ENCODE measurements at regions not wholly inside any gene's neighbourhood (a gene's known extent, or its start where the extent isn't known, plus 50 kb on each side); places are given as distances from the start of the nearest gene placed in this dataset.

DNA sequence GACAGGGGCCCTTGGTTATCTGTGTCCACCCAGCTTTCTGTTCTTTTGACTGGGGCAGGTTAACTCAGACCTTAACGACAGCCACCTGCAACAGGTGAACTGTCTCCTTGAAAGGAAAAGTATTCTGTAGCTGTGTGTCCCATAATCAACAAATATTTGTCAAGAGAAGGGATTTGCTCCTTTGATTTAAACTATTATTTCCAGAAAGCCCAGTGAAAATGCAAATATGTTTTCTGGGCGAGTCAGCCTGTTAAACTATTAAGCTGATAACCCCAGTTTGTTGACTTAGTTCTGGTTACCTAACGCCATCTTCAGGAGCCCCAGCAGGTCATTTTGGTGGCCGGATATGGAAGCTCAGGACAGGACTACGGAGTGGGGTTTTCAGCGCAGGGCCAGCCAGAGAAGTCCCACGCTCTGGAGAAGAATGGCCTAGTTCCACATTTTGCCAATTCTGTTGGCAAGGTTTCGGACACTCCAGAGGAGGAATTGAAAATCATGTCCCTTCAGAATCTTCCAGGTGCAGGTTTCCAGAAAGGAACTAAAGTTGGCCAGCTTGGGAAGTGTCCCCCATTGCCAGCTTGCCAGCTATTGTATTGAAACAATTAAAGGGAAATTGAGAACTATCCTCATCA lies 54.5 kb downstream of the ADRA2A start:
- in situ Hi-C loops (cut with HindIII; ENCODE audit: low sequenced_read_pairs): no loop called here

DNA sequence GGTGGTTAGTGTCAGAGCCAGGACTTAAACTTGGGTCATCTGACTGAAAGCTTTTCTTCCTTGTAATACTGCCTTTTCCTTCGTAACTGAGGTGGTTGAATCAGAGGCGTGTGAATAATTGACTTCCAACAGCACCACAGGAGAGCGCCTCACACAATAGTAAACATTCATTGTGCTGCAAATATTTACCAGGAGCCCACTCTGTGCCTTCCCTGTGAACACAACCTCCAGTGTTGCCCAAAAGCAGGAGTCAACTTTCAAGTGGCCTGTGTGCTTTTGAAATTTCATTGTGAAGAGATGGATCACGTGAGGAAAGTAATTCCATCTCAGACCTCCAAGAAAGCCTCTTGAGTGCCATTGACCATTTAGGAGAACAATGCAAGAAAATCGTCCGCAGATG lies 60.2 kb downstream of the ADRA2A start:
- in situ Hi-C loops (cut with HindIII; ENCODE audit: low sequenced_read_pairs): no loop called here

DNA sequence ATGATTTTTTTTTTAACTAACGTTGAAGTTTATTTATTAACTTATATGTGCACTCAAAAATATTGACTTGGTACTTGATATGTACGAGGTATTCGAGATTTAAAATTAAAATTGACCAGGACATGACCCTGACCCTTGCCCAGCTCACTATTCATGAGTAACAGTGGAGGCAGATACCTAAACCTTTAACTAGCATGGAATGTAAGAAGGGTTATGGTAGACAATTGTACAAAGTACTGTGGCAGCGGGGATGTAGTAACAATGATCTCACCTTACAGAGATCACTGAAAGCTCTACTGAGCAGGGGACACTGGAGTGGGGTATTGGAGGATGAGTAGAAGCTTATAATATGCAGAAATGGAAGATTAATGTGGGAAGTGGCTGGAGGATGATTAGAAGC lies 60.8 kb downstream of the ADRA2A start:
- in situ Hi-C loops (cut with HindIII; ENCODE audit: low sequenced_read_pairs): no loop called here

DNA sequence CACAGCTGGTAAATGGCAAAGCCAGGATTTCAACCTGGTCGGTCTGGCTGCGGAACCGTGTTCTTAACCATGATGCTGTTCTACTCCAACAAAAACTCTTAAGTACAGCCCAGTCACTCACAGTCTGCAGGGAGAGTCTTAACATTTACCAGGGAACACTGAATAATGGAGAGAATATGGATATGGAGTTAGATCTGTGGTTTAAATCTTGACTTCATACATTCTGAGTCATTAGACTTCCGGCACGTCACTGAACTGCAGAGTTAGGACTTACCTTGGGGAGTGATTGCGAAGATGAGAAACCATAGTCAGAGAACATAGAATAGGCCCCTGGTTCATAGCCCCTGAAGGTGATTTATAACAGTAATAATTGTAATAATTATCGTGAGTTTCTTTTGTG lies 61.7 kb downstream of the ADRA2A start:
- in situ Hi-C loops (cut with HindIII; ENCODE audit: low sequenced_read_pairs): no loop called here

GRCh38 chr10:111139567-111139966 lies 62.7 kb downstream of the ADRA2A start:
- in situ Hi-C loops (cut with HindIII; ENCODE audit: low sequenced_read_pairs): no loop called here

DNA sequence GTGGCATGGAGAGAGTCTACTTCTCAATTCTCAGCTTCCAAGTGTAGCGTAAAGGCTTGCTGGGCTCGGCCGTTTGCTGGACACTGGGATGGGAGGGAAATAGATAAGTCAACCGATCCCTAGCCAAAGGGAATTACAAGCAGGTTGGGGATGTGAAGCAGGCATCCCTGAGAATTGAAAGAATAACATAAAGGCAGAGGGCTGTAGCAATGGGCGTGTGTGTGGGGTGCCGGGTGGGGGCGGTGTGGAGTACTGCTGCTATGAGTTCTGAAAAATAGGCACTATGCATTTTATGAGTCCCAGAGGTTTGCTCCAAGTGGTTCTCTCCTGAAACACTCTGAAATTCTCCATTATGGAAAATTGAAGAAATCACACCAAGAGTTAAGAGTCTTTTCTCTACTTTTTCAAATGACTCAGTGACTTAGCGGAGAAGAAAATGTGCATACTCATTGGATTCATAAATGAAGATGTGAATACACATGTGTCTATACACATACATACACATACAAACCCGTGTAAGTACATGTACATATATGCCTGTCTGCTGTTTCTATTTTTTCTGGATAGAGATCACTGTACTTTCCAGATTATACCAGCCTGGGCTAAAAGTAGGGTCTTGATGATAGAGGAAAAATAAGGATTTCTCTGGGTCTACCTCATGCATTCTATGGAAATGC lies 65.4 kb downstream of the ADRA2A start:
- in situ Hi-C loops (cut with HindIII; ENCODE audit: low sequenced_read_pairs): no loop called here

DNA sequence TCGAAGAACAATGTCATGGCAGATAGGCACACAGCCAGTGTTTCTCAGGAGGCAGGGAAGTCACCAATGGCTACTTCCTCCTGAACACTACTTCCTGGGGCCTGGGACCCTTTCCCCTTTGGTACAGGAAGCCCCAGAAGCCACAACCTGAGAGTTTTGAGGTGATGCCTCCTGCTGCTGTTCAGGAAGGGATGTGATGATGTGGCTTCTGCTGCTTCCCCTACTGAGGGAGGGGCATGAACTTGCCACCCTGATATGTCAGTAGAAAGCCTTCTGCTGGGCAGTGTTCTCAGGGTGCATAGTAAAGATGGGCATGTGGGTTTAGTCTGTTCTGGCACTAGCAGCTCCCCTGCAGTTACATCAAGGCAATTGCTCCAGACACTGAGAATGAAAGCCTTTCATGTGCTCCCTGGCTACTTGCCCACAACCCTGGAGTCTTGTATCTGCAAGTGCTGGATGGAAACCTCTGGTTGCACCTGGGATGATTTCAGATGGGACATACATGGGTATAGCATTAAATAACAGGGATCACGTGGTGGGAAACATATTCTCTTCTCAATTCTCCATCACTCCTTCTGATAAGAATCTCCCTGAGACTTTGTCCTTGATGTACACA lies 69.3 kb downstream of the ADRA2A start:
- in situ Hi-C loops (cut with HindIII; ENCODE audit: low sequenced_read_pairs): no loop called here

DNA sequence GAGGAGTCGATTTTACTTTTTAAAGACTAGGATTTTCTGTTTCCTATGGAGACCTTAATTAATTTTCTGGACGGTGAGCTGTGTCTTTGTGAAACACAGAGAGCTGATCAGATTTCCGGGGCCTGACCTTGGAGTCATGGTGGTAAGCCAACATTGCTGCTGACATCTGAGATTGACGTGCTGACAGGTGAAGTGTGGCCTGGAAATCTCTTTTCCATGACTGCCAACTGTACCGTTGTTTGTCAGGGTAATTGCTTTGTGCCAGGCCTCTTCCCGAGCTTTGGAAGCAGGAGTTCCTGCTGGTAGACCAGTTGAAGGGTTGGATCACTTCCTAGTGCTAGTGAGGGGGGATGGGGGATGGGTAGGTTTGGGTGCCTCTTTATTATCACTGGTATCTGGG lies 71.2 kb downstream of the ADRA2A start:
- in situ Hi-C loops (cut with HindIII; ENCODE audit: low sequenced_read_pairs): no loop called here

DNA sequence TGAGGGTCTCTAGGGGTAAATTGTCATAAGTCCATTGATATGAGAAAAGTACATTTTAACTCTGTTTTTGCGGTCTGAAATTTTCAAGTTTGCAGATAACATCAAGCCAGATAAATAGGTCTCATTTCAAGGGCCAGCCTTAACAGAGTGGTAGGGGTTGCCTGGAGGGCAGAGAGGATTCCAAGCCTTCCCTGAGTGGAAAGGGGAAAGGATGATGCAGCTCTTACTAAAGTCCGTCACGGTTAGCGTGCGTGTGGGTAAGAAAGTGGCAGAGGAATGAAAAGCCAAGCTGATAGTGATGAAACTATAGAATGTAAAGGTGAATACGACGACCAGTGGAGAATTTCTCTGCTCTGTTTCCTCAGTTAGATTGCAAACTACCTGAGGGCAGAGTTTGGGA lies 71.6 kb downstream of the ADRA2A start:
- in situ Hi-C loops (cut with HindIII; ENCODE audit: low sequenced_read_pairs): no loop called here

DNA sequence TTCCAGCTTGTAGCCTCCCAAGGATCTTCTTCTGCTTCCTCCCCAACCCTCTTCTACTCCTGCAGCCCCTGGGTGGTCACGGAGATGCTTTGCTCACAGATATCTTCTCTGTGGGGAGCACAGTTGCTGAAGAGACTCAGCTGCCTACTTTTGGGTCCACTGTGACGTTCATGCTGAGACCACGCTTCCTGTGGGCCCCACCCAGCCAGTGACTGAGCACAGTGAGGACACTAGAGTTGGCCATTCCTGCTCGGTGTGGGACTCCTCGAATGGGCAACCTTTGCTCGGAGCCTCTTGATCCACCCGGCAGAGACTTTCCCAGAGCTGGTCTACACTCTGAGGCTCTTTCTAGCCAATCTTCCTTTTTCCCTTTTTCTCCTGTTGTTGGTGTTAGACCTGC lies 73.9 kb downstream of the ADRA2A start:
- in situ Hi-C loops (cut with HindIII; ENCODE audit: low sequenced_read_pairs): no loop called here

DNA sequence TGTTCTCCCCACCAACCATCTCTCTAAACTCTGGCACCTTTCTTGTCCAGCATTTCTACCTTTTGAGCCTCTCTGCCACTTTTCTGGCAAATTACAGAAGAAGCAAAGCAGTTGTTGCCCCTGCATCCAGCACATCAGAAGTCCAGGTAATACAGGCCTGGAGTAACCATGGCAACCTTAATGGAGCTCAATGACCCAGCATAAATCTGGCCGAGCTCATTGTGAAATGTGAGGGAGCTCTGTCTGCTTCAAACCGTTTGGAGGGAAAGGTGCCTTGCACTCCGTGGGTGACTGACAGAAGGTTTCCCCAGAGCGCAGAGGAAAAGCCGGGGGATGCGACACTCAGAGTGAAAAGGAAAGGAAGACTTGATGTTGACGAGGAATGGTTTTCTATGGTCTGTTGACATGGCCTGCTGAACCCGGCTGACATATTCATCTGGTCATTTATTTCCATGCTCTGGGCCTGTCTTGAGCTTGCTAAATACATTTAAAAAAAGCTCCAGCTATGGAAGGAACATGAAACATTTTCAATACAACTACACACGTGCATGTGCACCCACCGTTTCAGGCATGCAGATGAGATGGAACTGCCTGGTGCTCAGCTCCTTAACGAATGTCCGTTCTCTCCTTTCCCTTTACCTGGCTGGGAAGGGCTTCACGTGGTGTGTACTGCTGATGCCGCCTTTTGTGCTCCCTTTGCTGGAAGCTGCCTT lies 74.9 kb downstream of the ADRA2A start:
- in situ Hi-C loops (cut with HindIII; ENCODE audit: low sequenced_read_pairs): no loop called here

DNA sequence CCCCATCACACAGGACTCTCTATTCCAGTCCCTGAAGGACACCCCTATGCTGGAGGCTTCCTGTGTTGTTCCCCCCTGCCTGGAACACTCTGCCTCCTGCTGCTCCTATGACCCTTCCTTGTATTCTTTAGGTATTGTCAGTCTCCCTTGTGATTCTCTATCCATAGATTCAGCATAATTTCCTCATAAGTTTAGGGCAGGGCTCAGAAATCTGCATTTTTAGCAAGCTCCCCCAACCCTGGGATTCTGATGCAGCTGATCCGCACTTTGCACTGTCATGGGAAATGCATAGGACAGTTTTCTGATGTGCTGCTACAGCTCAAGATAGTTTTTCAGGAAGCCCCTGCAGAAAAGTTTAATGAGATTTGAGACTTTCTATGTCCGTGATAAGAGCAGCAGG lies 79.9 kb downstream of the ADRA2A start:
- in situ Hi-C loops (cut with HindIII; ENCODE audit: low sequenced_read_pairs): no loop called here

- in situ Hi-C loops (cut with HindIII; ENCODE audit: low sequenced_read_pairs): no loop called here
These were observed 81.8 kb downstream of the ADRA2A start for GRCh38 chr10:111158595-111158994.

DNA sequence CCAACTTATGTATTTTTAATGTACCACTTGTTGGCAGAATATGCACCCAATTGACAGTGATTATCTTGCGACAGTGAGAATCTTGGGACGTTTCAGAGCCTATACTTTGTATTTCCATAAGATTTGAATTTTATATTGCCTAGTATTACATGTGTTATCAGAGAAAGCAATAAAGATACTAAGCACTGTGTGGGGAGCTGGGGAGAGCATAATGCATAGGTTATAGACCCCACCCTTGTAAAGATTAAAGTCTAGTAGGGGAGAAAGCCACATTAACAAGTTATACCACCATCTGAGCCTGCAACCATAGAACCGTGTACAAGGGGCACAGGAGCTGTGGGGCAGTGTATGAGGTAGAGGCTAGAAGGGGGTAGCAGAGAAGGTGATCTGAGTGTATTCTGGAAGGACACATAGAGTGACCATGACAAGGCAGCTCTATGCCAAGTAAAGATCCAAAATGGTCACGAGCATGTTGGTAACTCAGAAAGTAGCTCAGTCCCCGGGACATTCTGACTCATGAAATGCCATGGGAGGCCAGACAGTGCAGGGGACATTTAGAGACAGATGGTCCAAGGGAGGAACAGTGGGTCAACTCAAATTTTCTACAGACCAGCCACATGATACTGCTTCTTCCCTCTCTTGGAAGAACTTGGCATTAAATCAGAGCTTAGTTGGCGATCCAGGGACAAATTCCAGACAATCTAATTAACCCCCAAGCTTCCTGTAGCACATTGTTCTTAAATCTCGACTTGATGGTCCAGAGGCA lies 84.5 kb downstream of the ADRA2A start:
- in situ Hi-C loops (cut with HindIII; ENCODE audit: low sequenced_read_pairs): no loop called here

DNA sequence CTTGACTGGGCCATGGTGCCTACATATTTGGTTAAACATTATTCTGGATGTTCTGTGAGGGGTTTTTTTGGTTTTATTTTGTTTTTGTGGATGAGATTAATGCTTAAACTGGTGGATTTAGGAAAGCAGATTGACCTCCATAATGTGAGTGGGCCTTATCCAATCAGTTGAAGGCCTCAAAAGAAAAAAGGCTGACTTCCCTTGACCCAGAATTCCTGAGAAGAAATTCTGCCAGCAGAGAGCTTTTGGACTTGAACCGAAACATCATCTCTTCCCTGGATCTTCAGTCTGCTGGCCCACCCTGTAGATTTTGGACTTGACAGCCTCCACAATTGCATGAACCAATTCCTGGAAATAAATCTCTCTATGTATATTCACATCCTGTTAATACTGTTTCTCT lies 94.4 kb downstream of the ADRA2A start:
- in situ Hi-C loops (cut with HindIII; ENCODE audit: low sequenced_read_pairs): no loop called here

DNA sequence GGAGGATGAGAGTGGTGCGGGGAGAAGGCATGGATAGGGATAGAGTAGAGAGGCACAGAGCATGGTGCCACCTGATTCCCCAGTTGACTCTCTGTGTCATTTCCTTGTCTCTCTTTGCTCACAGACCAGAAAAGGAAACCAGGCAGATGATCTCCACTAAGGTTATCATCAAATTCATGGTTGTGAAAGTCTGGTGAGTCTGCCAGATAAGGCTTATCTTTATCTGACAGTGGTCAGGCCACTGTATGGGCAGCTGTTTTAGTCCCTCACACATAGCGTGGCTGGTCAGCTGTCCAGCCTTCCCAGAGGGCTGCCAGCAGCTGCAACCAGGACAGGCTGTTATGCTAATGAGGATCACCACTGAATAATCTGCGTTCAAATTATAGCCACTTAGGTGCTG lies 99.0 kb downstream of the ADRA2A start:
- in situ Hi-C loops (cut with HindIII; ENCODE audit: low sequenced_read_pairs): no loop called here

DNA sequence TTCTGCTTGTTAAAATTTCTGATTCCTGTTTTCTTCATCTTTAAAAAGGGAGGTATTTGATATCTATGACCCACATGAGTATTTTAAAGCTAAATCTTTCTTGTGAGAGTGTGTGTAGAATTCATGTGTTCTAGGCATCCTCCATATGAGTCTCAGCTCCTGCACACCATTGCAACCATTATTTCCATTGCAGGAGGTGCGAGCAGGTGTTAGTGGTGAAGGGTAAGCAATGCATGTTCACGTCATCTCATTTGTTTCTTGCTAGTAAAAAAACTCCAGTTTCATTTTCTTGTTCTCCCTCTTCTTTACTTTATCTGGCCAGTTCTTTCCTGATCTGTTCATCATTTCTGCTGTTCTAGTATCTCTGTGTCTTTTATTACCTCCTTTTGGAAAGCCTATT lies 100.5 kb downstream of the ADRA2A start:
- in situ Hi-C loops (cut with HindIII; ENCODE audit: low sequenced_read_pairs): no loop called here

GRCh38 chr10:111179514-111179913 lies 102.7 kb downstream of the ADRA2A start:
- in situ Hi-C loops (cut with HindIII; ENCODE audit: low sequenced_read_pairs): no loop called here

GRCh38 chr10:111186358-111186757 lies 109.5 kb downstream of the ADRA2A start:
- in situ Hi-C loops (cut with HindIII; ENCODE audit: low sequenced_read_pairs): no loop called here

DNA sequence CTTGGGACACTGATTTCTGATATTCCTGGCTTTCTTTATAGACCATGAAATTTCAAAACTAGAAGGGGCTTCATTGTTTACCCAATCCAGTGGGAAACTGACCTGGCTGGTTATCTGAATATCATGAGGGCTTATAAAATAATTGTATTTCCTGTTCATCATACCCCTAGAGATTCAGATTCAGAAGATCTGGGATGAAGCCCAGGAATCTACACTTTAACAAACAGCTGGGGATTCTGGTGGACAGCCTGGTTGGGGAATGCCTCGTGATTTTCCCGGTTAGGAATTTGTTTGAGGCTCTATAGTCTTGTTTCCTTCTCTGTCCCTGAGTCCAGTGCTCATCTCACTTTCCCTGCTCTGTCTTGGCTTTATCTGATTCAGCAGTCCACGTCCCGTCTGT lies 110.3 kb downstream of the ADRA2A start:
- in situ Hi-C loops (cut with HindIII; ENCODE audit: low sequenced_read_pairs): no loop called here

DNA sequence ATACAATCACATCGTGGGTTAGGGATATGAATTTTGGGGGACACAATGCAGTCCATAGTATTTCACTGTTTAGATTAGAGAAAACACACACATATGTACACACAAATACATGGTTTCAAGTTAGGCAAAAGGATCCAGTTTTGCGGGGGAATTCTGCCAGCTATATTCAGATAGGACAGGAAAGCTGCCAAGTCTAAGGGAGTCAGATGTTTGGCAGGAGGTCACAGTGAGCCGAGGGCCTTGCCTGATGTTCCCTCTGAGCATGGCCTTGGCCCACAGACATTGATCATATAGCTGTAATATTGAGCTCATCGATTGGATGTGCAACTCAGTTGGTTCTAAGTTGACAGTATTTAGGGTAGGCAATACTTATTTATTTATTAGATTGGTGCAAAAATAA lies 122.8 kb downstream of the ADRA2A start:
- in situ Hi-C loops (cut with HindIII; ENCODE audit: low sequenced_read_pairs): no loop called here

Data from DLD1 (cell line).